ENCODE measurements at regions not wholly inside any gene's neighbourhood (a gene's known extent, or its start where the extent isn't known, plus 50 kb on each side); places are given as distances from the start of the nearest gene placed in this dataset.
A peak's percentile ranks its signal among the peaks of the same experiment; 100 is the strongest.
"Not testable (repeated sequence)": the region's sequence is repeated elsewhere in the genome, so short reads cannot be mapped to it uniquely, and the experiment has no call there.

GRCh38 chr3:75453839-75454238, 210.3 kb upstream of the FRG2C start:
- peak in 2 of 3 experiments; percentile 0 to 46 for DNase-seq

DNA sequence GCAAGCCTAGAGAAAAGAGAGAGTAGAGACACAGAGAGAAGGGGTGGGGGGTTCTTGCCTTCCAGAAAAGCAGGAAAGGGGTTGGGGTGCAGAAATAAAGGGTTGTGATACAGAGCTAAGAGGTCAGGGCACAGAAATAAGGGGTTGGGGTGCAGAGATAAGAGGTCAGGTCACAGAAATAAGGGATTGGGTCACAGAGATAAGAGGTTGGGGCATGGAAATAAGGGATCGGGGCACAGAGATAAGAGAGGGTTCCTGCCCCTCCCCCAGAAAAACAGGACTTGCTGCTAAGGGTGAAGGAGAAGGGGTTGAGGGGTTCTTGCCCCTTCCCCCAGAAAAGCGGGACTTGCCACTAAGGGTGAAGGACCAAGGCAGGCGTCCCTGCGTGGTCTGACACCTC, 189.6 kb upstream of the FRG2C start:
- not testable (repeated sequence) for DNase-seq

DNA sequence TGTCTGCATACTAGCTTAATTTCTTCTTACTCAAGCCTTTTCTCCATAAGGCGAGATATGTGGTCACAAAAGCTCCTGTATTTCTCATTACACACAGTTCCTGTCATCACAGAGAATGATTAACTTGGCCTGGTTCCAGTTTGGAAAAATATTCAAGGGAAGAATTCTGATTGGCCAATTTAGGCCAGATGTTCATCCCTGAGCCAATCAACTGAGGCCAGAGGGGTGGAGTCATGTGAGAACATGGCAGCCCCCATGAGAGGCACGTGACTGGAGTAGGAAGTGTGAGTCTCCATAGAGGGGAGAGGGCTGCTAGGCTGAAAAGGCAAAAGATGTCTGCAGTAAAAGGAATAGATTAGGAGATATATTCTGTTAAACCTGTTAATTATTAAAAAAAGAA, 167.5 kb upstream of the FRG2C start:
- not testable (repeated sequence) for DNase-seq

DNA sequence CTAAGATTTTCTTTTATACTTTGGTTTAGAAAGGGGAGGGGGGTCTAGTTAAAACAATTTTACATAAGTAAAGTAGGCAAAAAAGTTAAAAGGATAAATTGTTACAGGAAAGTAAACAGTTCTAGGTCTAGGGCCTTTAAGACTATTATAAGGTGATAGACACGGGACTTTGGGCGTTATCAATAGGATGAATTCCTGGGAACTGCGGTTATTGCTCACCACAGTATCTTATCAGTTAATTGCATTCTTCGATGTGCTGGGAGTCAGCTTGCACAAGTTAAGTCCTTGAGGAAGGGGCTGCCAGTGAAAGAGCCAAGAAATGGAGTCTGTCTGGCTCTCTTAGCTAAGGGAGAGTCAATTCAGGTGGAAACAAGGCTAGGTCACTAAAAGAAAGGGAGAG, 163.8 kb upstream of the FRG2C start:
- not testable (repeated sequence) for DNase-seq

GRCh38 chr3:75502171-75502570, 162.0 kb upstream of the FRG2C start:
- DNase-seq, result not testable (repeated sequence)

GRCh38 chr3:75502769-75503756, 161.1 kb upstream of the FRG2C start:
- DNase-seq, result peak; percentile 13 to 74 (median 36)

GRCh38 chr3:75506603-75507002, 157.5 kb upstream of the FRG2C start:
- no peak for DNase-seq

DNA sequence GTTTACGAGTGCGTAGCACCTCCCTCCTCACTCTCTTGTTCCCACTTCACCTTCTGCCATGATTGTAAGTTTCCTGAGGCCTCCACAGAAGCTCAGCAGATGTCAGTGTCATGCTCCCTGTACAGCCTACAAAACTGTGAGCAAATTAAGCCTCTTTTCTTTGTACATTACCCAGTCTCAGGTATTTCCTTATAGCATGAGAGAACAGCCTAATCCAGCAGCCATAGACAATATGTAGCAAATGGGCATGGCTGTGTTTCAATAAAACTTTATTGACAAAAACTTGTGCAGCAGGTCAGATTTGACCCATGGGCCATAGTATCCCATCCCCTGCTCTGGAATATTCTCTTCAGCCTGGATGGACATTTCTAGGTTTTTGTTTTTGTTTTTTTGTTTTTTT, 156.2 kb upstream of the FRG2C start:
- not testable (repeated sequence) for DNase-seq

DNA sequence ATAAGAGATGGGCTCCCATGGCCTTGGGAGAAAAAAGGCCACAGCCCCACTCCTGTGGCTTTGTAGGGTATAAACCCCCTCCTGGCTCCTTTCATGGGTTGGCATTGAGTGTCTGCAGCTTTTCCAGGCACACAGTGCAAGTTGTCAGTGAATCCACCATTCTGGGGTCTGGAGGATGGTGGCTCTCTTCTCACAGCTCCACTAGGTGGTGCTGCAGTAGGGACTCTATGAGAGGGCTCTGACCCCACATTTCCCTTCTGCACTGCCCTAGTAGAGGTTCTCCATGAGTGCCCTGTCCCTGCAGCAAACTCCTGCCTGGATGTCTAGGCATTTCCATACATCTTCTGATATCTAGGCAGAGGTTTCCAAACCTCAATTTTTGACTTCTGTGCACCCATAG, 136.5 kb upstream of the FRG2C start:
- not testable (repeated sequence) for DNase-seq

GRCh38 chr3:75552095-75552494, 112.0 kb upstream of the FRG2C start:
- peak; percentile 6 to 43 (median 40) for DNase-seq

DNA sequence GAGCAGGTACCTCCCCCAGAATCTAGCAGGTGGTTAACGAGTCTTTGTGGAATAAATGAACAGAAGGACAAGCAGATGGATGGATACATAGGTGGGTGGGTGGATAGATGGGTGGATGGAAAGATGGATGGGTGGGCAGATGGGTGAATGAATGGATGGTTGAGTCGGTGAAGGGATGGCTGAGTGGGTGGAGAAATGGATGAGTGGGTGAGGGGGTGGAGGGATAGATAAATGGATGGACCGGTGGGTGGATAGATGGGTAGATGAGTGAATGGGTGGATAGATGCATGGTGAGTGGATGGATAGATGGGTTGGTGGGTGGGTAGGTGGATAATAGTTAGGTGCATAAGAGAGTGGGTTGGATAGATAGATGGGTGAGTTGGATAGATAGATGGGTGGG, 99.7 kb upstream of the FRG2C start:
- DNase-seq, result not testable (repeated sequence)

DNA sequence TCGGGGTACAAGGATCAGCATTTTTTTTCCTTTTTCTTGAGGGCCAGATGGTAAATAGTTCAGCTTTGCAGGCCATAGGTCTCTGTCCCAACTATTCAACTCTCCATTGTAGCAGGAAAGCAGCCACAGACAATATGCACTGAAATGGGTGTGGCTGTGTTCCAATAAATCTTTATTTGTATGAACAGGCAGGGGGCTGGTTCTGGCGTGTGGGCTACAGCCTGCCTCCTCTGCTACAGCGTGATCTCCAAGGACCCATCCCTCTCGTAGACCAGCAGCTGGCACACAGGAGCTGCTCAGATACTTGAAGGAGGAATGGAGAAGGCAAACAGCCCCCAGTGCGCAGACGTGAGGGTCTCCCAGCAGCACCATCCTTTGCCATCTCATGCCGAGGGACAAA, 91.8 kb upstream of the FRG2C start:
- not testable (repeated sequence) for DNase-seq

GRCh38 chr3:75579091-75579490, 85.0 kb upstream of the FRG2C start:
- not testable (repeated sequence) for DNase-seq

DNA sequence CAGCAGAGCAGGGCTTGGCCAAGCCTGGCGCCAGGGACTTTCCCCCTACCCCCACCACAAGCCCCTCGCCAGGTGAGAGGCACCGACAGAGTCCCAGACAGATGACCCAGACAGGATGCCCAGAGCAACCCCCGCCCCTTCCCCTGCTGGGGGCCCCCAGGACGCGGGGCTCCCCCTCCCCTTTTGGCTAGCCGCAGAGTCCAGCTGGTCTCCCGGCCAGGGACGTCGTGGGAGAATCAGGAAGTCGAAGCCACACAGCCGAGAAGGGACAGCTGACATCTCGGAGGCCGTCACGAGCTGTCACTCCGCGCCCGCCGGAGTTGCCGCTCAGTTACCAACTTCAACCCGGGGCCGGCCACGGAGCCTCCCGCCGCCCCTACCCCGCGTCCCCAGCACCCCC, 84.6 kb upstream of the FRG2C start:
- not testable (repeated sequence) for DNase-seq

DNA sequence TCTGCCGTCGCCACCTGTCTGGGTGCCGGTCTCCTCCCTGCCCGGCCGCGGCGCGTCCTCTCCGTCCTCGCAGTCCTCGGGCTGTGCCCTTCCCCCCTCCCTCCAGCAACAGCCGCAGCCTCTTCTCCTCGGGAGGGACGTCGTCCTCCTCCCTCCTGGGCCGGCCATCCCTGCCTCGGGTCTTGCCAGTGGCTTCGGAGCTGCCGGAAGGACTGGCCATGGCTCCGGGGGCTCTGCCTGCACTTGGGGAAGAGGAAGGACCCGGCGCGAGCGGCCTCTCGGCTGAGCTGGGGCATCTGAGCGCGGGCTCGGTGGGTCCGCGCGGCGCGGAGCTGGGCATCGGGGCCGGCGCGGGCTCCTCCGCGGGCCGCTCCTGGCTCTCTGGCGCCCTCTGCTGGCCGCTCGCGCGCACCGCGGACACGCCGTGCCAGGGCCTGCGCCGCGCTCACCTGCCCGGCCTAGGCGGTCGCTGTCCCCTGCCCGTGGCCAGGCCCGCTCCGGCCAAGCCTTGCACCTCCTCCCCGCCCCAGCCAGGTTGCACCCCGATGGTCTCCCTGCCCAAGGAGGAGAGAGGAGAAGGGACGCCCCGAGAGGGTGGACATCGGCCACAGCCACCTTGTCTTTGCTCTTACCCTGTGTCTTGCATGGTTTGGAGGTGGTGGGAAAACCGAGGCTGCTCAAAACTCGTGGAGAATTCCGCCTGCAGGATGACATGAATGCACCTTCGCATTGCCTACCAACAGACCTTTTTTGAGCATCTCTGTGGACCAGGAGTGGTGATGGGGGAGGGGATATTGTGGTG, 83.9 kb upstream of the FRG2C start:
- peak; percentile 8 to 51 (median 33) for DNase-seq

GRCh38 chr3:75582536-75582935, 81.6 kb upstream of the FRG2C start:
- DNase-seq, result not testable (repeated sequence)

GRCh38 chr3:75583116-75583515, 81.0 kb upstream of the FRG2C start:
- not testable (repeated sequence) for DNase-seq

DNA sequence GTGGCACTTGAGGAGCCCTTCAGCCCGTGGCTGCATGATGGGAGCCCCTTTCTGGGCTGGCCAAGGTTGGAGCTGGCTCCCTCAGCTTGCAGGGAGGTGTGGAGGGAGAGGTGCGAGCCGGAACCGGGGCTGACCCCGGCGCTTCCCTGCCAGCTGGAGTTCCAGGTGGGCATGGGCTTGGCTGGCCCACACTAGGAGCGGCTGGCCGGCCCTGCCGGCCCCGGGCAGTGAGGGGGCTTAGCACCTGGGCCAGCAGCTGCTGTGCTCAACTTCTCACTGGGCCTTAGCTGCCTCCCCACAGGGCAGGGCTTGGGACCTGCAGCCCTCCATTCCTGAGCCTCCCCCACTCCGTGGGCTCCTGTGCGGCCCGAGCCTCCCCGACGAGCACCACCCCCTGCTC, 76.4 kb upstream of the FRG2C start:
- DNase-seq, result not testable (repeated sequence)

- DNase-seq, result not testable (repeated sequence)
Observed at GRCh38 chr3:75590382-75590781, 73.7 kb upstream of the FRG2C start.

- DNase-seq, result not testable (repeated sequence)
Observed at GRCh38 chr3:75604286-75604934, 59.7 kb upstream of the FRG2C start.

DNA sequence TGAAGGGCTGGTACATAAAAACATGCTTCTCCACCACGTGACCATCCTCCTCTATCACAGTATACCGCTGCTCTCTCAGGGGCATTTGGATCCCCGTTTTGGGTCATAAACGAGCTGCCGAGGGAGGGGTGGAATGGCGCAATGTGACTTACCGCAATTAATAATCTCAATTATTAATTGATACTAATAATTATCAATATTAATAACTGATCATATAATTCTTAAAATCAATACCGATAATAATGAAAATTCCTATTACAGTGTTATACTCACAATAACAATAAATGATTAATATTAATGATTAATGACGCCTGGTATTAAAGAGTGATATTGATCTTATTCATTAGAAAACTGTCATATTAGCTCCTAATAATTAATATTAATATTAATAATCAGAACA, 56.1 kb upstream of the FRG2C start:
- not testable (repeated sequence) for DNase-seq

- DNase-seq, result not testable (repeated sequence)
Observed at GRCh38 chr3:75609598-75609997, 54.5 kb upstream of the FRG2C start.

GRCh38 chr3:75610773-75611172, 53.4 kb upstream of the FRG2C start:
- DNase-seq, result no peak

Data from NCI-H1417 (cell line).